Keratinocyte (primary cell): ENCODE measurements at regions not wholly inside any gene's neighbourhood (a gene's known extent, or its start where the extent isn't known, plus 50 kb on each side); places are given as distances from the start of the nearest gene placed in this dataset.

ENCODE experiments used
- DNase-seq: peaks from one replicate; pipeline ENCODE4 v3.0.0-alpha.2; 2011; ENCODE audit warnings: low read depth, missing footprints, low spot score
- FAIRE-seq: peaks from 2 replicates; lab custom pipeline; 2011; peaks lifted over from hg19 to GRCh38; lab: Jason Lieb, UNC
- H2AFZ ChIP-seq: 2 replicates; pipeline ENCODE4 v1.6.0; 2012; ENCODE audit warnings: low read length, control low read depth, inconsistent platforms; ENCODE audit not compliant: control insufficient read depth
- H3K27ac ChIP-seq: 2 replicates; pipeline ENCODE4 v1.5.1; 2011; ENCODE audit warnings: low read length; ENCODE audit not compliant: control insufficient read depth, insufficient read depth
- H3K27me3 ChIP-seq: 3 replicates; pipeline ENCODE4 v1.6.0; 2011; ENCODE audit warnings: low read length; ENCODE audit not compliant: control insufficient read depth, insufficient read depth; ENCODE audit errors: extremely low read depth
- H3K36me3 ChIP-seq, 2 experiments: 2 replicates in 1 of 2; 3 replicates in 1 of 2; pipeline ENCODE4 v1.5.1; 2011; ENCODE audit warnings: low read length in 2 of 2, mild to moderate bottlenecking in 1 of 2; ENCODE audit not compliant: control insufficient read depth in 2 of 2, insufficient read depth in 2 of 2; ENCODE audit errors: extremely low read depth in 1 of 2
- H3K4me1 ChIP-seq: 3 replicates; pipeline ENCODE4 v1.5.1; 2011; ENCODE audit warnings: low read length; ENCODE audit not compliant: control insufficient read depth, insufficient read depth; ENCODE audit errors: extremely low read depth
- H3K4me2 ChIP-seq: 3 replicates; pipeline ENCODE4 v1.6.0; 2011; ENCODE audit warnings: low read depth, low read length; ENCODE audit not compliant: control insufficient read depth, insufficient read depth; ENCODE audit errors: extremely low read depth
- H3K4me3 ChIP-seq, 3 experiments: fragments of 200-600 bp in 1 of 3; sonication (generic) in 1 of 3; 2 replicates in 2 of 3; 3 replicates in 1 of 3; pipeline ENCODE4 v1.5.1; 2011 to 2016; ENCODE audit warnings: low read length in 3 of 3, mild to moderate bottlenecking in 3 of 3, control low read depth in 2 of 3, inconsistent platforms in 1 of 3, low read depth in 1 of 3, mixed read lengths in 1 of 3, mixed run types in 1 of 3, moderate library complexity in 1 of 3; ENCODE audit not compliant: control insufficient read depth in 2 of 3, insufficient read depth in 2 of 3; ENCODE audit errors: extremely low read depth in 1 of 3
- H3K79me2 ChIP-seq: 2 replicates; pipeline ENCODE4 v1.6.0; 2012; ENCODE audit warnings: low read length; ENCODE audit not compliant: control insufficient read depth, insufficient read depth
- H3K9ac ChIP-seq: 3 replicates; pipeline ENCODE4 v1.6.0; 2011; ENCODE audit warnings: low read length; ENCODE audit not compliant: control insufficient read depth, insufficient read depth; ENCODE audit errors: extremely low read depth
- H3K9me1 ChIP-seq: 3 replicates; pipeline ENCODE4 v1.6.0; 2011; ENCODE audit warnings: low read length; ENCODE audit not compliant: control insufficient read depth, insufficient read depth; ENCODE audit errors: extremely low read depth
- H3K9me3 ChIP-seq: 2 replicates; pipeline ENCODE4 v1.5.1; 2012; ENCODE audit warnings: low read depth, low read length; ENCODE audit not compliant: control insufficient read depth
- H4K20me1 ChIP-seq: 3 replicates; pipeline ENCODE4 v1.6.0; 2011; ENCODE audit warnings: low read length; ENCODE audit not compliant: control insufficient read depth, insufficient read depth; ENCODE audit errors: extremely low read depth
- CTCF ChIP-seq, 3 experiments: IDR thresholded peaks in 1 of 3; conservative IDR thresholded peaks in 1 of 3; optimal IDR thresholded peaks in 1 of 3; 2 replicates in 2 of 3; 3 replicates in 1 of 3; pipeline versions ENCODE3 to v1.5.1; 2011; ENCODE audit warnings: low read length in 3 of 3, mild to moderate bottlenecking in 3 of 3, moderate library complexity in 2 of 3, control low read depth in 1 of 3, inconsistent platforms in 1 of 3; ENCODE audit not compliant: insufficient read depth in 2 of 3; ENCODE audit errors: extremely low read depth in 1 of 3
- EZH2 ChIP-seq: IDR thresholded peaks from one replicate; pipeline ENCODE4 v1.6.1; 2012; ENCODE audit warnings: inconsistent platforms, mild to moderate bottlenecking, low read length, moderate library complexity
- dilution Hi-C: fragments of 300-500 bp; cut with MboI; formaldehyde crosslinking; loops from one replicate; pipeline ENCODE4 v1.7.0; 2020; ENCODE audit warnings: low sequenced_read_pairs; ENCODE audit not compliant: extremely low pct_ligation_motif_present

DNA sequence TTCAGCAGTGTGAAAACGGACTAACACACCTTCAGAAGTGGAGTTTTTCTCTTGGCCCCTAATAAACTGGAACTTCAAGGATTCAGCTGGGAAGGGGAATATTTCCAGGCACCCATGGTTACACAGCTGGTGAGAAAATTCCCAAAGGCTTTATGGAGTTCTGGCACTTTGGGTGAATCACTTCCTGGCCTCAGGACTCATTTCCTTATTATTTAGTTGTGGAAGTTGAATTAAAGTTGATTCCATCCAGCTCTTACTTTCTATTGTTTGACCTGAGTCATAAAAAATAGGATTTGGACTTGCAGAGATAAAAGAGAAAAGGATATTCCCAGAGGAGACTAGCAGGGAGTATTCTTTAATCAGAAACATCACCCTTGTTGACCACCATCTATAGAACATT lies 882.1 kb downstream of the UQCRFS1 start:
- H3K27me3 ChIP-seq, result no peaks in the 10 kb centered on the region
- H3K27ac ChIP-seq, result no peak overlapping the region
- no peaks in the 10 kb centered on the region for H3K36me3 ChIP-seq
- H3K9me3 ChIP-seq, result peaks cover 3% of the 10 kb centered on the region
- no peaks in the 10 kb centered on the region for H3K79me2 ChIP-seq
- H3K9me1 ChIP-seq, result no peaks in the 10 kb centered on the region
- no peak overlapping the region for H3K4me3 ChIP-seq
- H3K9ac ChIP-seq, result no peak overlapping the region
- no peaks in the 10 kb centered on the region for H4K20me1 ChIP-seq
- no peak overlapping the region for H3K4me2 ChIP-seq
- H3K4me1 ChIP-seq, result no peaks in the 10 kb centered on the region
- dilution Hi-C loops, result no loop called here
- no peak for FAIRE-seq
- no peak for DNase-seq
- no peak for TF ChIP-seq CTCF (optimal IDR thresholded peaks at IDR 0.05 in 1 of 3, IDR thresholded peaks at IDR 0.05 in 1 of 3, conservative IDR thresholded peaks at IDR 0.05 in 1 of 3; ENCODE audit: extremely low read depth in 1 of 3, insufficient read depth in 2 of 3, low read length in 3 of 3)
- no peak for TF ChIP-seq EZH2
- H2AFZ ChIP-seq, result no peak overlapping the region

GRCh38 chr19:28329429-28329828 lies 883.5 kb downstream of the UQCRFS1 start:
- Histone ChIP-seq H3K27me3 (no peaks in the 10 kb centered on the region), H3K27ac (no peak overlapping the region), H2AFZ (no peak overlapping the region), H3K9me3 (peaks cover 3% of the 10 kb centered on the region), H3K4me3 (no peak overlapping the region), H3K9ac (no peak overlapping the region), H3K4me2 (no peak overlapping the region), H4K20me1 (no peaks in the 10 kb centered on the region), H3K9me1 (no peaks in the 10 kb centered on the region), H3K79me2 (no peaks in the 10 kb centered on the region), H3K36me3 (no peaks in the 10 kb centered on the region), H3K4me1 (no peaks in the 10 kb centered on the region)
- dilution Hi-C loops, result no loop called here
- no peak for DNase-seq
- TF ChIP-seq CTCF (optimal IDR thresholded peaks at IDR 0.05 in 1 of 3, IDR thresholded peaks at IDR 0.05 in 1 of 3, conservative IDR thresholded peaks at IDR 0.05 in 1 of 3; ENCODE audit: extremely low read depth in 1 of 3, insufficient read depth in 2 of 3, low read length in 3 of 3) (no peak), EZH2 (no peak)
- no peak for FAIRE-seq
